SK-N-SH treated with all-trans-retinoic acid at 6 μM for 48 hours (cell line): ENCODE measurements at regions not wholly inside any gene's neighbourhood (a gene's known extent, or its start where the extent isn't known, plus 50 kb on each side); places are given as distances from the start of the nearest gene placed in this dataset.

Source experiments
- CSRNP3 ChIP-seq: fragments of 250-450 bp; sonication (Bioruptor Pico); IDR thresholded peaks from 2 replicates; pipeline ENCODE4 v1.5.1; 2021; ENCODE audit warnings: mild to moderate bottlenecking, moderate library complexity
- PATZ1 ChIP-seq: fragments of 250-450 bp; sonication (Bioruptor Pico); IDR thresholded peaks from 2 replicates; pipeline ENCODE4 v1.8.0; 2020; ENCODE audit warnings: mild to moderate bottlenecking, moderate library complexity, borderline replicate concordance
- RARB ChIP-seq: fragments of 250-450 bp; sonication (Bioruptor Pico); IDR thresholded peaks from 2 replicates; pipeline ENCODE4 v1.8.0; 2021; ENCODE audit warnings: mild to moderate bottlenecking, moderate library complexity
- TCF4 ChIP-seq: fragments of 250-450 bp; sonication (Bioruptor Pico); IDR thresholded peaks from 2 replicates; pipeline ENCODE4 v1.8.0; 2021; ENCODE audit warnings: mild to moderate bottlenecking, moderate library complexity, borderline replicate concordance
- ZFP3 ChIP-seq: fragments of 250-450 bp; sonication (Bioruptor Pico); IDR thresholded peaks from 2 replicates; pipeline ENCODE4 v1.5.0; 2020; ENCODE audit warnings: mild to moderate bottlenecking, moderate library complexity
- ZFP30 ChIP-seq: fragments of 450-650 bp; formaldehyde crosslinking; IDR thresholded peaks from 2 replicates; pipeline ENCODE4 v1.5.0; 2022; ENCODE audit warnings: mild to moderate bottlenecking, moderate library complexity
- ZNF70 ChIP-seq: fragments of 450-650 bp; formaldehyde crosslinking; IDR thresholded peaks from 2 replicates; pipeline ENCODE4 v1.5.0; 2020; ENCODE audit warnings: mild to moderate bottlenecking, moderate library complexity

- TF ChIP-seq PATZ1 (CRISPR knock-in tag) (no peak), CSRNP3 (CRISPR knock-in tag) (no peak), ZFP3 (CRISPR knock-in tag) (no peak), ZNF70 (CRISPR knock-in tag) (no peak), ZFP30 (CRISPR knock-in tag) (no peak), RARB (no peak), TCF4 (no peak)
Measured at GRCh38 chr6:115594891-115595290, 465.8 kb downstream of the FRK start.
